ENCODE measurements at regions not wholly inside any gene's neighbourhood (a gene's known extent, or its start where the extent isn't known, plus 50 kb on each side); places are given as distances from the start of the nearest gene placed in this dataset.

DNA sequence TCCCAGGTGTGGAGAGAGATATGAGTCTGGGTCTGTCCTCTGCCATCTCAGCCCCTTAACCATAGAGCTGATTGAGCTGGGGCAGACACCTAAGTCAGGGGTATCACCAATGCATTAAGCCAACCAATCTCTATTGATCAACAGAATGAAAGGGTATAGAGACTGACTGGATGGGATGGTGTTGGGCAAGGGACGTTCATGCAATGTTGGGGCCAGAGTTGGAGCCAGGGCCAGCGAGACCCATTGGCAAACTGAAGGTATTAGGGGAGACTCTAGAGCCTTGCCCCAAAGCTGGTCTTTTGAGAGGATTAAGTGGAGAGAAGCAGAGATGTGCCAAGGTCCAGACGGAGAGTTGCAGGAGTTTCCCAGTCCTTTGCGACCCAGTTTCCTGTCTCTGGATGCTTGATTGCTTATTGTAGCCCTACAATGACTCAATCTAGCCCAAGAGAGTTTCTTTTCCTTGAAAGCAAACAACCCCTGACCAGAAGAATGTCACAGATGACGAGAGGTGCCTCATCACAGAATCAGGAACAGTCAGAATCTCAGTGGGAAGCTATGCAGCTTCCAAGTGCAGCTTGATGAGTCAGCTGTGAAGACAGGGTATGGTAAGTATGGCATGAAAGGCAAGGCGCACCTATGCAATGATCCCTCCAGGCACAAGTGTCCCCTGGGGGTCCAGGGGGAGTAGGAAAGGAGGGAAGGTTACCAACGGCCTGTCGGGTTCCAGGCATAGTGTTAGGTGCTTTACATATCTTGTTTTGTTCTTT is 137.2 kb downstream of the UTP18 start:
- TF ChIP-seq, protein P1, sequence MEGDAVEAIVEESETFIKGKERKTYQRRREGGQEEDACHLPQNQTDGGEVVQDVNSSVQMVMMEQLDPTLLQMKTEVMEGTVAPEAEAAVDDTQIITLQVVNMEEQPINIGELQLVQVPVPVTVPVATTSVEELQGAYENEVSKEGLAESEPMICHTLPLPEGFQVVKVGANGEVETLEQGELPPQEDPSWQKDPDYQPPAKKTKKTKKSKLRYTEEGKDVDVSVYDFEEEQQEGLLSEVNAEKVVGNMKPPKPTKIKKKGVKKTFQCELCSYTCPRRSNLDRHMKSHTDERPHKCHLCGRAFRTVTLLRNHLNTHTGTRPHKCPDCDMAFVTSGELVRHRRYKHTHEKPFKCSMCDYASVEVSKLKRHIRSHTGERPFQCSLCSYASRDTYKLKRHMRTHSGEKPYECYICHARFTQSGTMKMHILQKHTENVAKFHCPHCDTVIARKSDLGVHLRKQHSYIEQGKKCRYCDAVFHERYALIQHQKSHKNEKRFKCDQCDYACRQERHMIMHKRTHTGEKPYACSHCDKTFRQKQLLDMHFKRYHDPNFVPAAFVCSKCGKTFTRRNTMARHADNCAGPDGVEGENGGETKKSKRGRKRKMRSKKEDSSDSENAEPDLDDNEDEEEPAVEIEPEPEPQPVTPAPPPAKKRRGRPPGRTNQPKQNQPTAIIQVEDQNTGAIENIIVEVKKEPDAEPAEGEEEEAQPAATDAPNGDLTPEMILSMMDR (IDR thresholded peaks at IDR 0.05; ENCODE audit: insufficient read depth, low read depth, low read length, missing control alignments), result no peak
- DNase-seq (ENCODE audit: low read depth), result no peak

DNA sequence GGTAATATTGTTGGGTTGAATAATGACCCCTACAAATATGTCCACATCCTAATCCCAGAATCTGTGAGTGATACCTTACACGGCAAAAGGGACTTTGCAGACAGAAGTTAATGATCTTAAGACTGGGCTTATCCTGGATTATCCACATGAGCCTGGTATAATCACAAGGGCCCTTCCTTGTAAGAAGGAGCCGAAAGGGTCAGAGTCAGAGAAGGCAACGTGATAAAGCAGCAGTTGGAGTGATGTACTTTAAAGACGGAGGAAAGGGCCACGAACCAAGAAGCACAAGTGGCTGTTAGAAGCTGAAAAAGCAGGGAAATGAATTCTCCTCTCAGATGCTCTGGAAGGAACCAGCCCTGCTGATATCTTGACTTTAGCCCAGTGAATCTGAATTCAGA is 137.8 kb downstream of the UTP18 start:
- TF ChIP-seq, protein P1 (IDR thresholded peaks at IDR 0.05; ENCODE audit: insufficient read depth, low read depth, low read length, missing control alignments), result no peak
- no peak for DNase-seq (ENCODE audit: low read depth)
- no peak overlapping the region for H3K4me3 ChIP-seq (ENCODE audit: low read depth, low read length)

More for the DNA sequence above, 137.2 kb downstream of the UTP18 start:
- no peak overlapping the region for H3K4me3 ChIP-seq (ENCODE audit: low read depth, low read length)

GRCh38 chr17:51398687-51399086 is 138.3 kb downstream of the UTP18 start:
- TF ChIP-seq, protein P1 (IDR thresholded peaks at IDR 0.05; ENCODE audit: insufficient read depth, low read depth, low read length, missing control alignments), result no peak
- no peak for DNase-seq (ENCODE audit: low read depth)
- H3K4me3 ChIP-seq (ENCODE audit: low read depth, low read length), result no peak overlapping the region

GRCh38 chr17:51401279-51401678 is 140.9 kb downstream of the UTP18 start:
- TF ChIP-seq, protein P1 (IDR thresholded peaks at IDR 0.05; ENCODE audit: insufficient read depth, low read depth, low read length, missing control alignments), result no peak

DNA sequence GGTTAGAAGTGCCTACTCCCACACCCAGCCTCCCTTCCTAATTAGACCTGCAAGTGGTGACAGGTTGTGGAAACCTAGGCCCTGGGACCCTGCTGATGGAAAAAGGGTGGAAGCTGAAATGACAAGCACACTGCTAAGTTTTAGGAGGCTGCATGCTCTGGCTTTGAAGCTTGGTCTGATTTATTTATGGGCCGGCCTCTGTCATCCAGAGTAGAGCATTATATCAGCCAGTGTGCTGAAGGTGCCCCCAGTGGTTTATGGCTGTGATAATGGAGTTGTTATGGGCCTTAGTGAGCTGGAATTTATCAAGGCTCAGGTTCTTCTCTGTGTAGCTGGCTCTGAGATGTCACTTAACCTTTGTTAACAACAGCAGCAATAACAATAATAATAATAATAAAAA is 142.6 kb downstream of the UTP18 start:
- DNase-seq (ENCODE audit: low read depth), result no peak
- TF ChIP-seq, protein P1 (IDR thresholded peaks at IDR 0.05; ENCODE audit: insufficient read depth, low read depth, low read length, missing control alignments), result no peak
- no peak overlapping the region for H3K4me3 ChIP-seq (ENCODE audit: low read depth, low read length)

More at GRCh38 chr17:51401279-51401678, 140.9 kb downstream of the UTP18 start:
- DNase-seq (ENCODE audit: low read depth), result no peak
- H3K4me3 ChIP-seq (ENCODE audit: low read depth, low read length), result no peak overlapping the region

GRCh38 chr17:51407576-51407975 is 147.2 kb downstream of the UTP18 start:
- no peak overlapping the region for H3K4me3 ChIP-seq (ENCODE audit: low read depth, low read length)
- TF ChIP-seq, protein P1 (IDR thresholded peaks at IDR 0.05; ENCODE audit: insufficient read depth, low read depth, low read length, missing control alignments), result no peak
- no peak for DNase-seq (ENCODE audit: low read depth)

GRCh38 chr17:51419476-51419875 is 159.1 kb downstream of the UTP18 start:
- DNase-seq (ENCODE audit: low read depth), result no peak
- TF ChIP-seq, protein P1 (IDR thresholded peaks at IDR 0.05; ENCODE audit: insufficient read depth, low read depth, low read length, missing control alignments), result no peak
- no peak overlapping the region for H3K4me3 ChIP-seq (ENCODE audit: low read depth, low read length)
